ENCODE measurements at regions not wholly inside any gene's neighbourhood (a gene's known extent, or its start where the extent isn't known, plus 50 kb on each side); places are given as distances from the start of the nearest gene placed in this dataset.

DNA sequence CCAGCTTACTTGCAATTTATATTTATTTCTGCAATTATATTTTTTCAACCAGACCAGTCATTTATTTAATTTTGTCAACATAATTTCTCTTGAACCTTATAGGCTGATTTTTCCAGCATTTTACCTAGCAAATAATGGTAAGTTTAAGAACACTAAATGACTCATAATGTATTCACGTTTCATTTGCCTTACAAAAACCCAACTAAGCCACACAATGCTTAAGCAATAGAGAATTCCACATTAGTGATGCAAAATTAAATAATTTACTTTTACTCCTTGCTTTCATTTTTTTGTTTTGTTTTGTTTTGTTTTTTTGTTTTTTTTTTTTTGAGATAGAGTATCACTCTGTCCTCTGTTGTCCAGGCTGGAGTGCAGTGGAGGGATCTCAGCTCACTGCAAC lies 110.4 kb upstream of the VRK2 start:
- TF ChIP-seq, protein P1, sequence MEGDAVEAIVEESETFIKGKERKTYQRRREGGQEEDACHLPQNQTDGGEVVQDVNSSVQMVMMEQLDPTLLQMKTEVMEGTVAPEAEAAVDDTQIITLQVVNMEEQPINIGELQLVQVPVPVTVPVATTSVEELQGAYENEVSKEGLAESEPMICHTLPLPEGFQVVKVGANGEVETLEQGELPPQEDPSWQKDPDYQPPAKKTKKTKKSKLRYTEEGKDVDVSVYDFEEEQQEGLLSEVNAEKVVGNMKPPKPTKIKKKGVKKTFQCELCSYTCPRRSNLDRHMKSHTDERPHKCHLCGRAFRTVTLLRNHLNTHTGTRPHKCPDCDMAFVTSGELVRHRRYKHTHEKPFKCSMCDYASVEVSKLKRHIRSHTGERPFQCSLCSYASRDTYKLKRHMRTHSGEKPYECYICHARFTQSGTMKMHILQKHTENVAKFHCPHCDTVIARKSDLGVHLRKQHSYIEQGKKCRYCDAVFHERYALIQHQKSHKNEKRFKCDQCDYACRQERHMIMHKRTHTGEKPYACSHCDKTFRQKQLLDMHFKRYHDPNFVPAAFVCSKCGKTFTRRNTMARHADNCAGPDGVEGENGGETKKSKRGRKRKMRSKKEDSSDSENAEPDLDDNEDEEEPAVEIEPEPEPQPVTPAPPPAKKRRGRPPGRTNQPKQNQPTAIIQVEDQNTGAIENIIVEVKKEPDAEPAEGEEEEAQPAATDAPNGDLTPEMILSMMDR (IDR thresholded peaks at IDR 0.05): no peak
- no peak for TF ChIP-seq POLR2A (IDR thresholded peaks at IDR 0.05)
